OCI-LY1 (cell line): ENCODE measurements at regions not wholly inside any gene's neighbourhood (a gene's known extent, or its start where the extent isn't known, plus 50 kb on each side); places are given as distances from the start of the nearest gene placed in this dataset.

Source experiments
- CTCF ChIP-seq: fragments of 200-600 bp; sonication (generic), shearing (Covaris generic); IDR thresholded peaks from 2 replicates; pipeline ENCODE4 v1.5.1; 2017; ENCODE audit warnings: mild to moderate bottlenecking, antibody characterized with exemption, low read length, moderate library complexity, mixed read lengths
- EZH2 ChIP-seq: fragments of 200-600 bp; sonication (generic), shearing (Covaris generic); IDR thresholded peaks from 2 replicates; pipeline ENCODE4 v1.8.0; 2017; ENCODE audit warnings: borderline replicate concordance, mixed run types, mild to moderate bottlenecking, antibody characterized with exemption, low read length, moderate library complexity, mixed read lengths

GRCh38 chr4:181388061-181388460 is 855.1 kb upstream of the TENM3 start:
- TF ChIP-seq CTCF, result no peak
- no peak for TF ChIP-seq EZH2
